ENCODE measurements at regions not wholly inside any gene's neighbourhood (a gene's known extent, or its start where the extent isn't known, plus 50 kb on each side); places are given as distances from the start of the nearest gene placed in this dataset.
"Not testable (repeated sequence)": the region's sequence is repeated elsewhere in the genome, so short reads cannot be mapped to it uniquely, and the experiment has no call there.

DNA sequence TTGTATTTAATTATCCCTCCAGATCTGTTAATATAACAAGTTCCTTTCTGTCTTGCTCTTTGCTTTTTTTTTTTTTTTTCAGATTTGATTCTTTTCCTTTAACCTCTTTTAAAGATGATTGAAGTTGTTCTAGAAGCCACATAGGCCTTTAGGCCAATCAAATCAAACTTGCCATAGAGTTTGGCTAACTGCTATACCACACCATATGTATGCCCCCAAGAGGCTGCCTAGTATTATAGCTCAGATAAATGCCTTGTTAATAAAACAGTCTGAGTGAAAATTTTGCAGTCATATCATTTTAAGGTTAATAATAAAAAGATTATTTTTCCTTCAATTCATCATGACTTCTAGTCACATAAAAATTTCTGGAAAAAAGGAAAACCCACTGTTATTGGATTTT lies 696.0 kb upstream of the CHRM3 start:
- POLR2A ChIA-PET: no interaction called here
- CTCF ChIA-PET: no interaction called here
- no peak for DNase-seq (ENCODE audit: extremely low spot score)
- TF ChIP-seq, protein P1, sequence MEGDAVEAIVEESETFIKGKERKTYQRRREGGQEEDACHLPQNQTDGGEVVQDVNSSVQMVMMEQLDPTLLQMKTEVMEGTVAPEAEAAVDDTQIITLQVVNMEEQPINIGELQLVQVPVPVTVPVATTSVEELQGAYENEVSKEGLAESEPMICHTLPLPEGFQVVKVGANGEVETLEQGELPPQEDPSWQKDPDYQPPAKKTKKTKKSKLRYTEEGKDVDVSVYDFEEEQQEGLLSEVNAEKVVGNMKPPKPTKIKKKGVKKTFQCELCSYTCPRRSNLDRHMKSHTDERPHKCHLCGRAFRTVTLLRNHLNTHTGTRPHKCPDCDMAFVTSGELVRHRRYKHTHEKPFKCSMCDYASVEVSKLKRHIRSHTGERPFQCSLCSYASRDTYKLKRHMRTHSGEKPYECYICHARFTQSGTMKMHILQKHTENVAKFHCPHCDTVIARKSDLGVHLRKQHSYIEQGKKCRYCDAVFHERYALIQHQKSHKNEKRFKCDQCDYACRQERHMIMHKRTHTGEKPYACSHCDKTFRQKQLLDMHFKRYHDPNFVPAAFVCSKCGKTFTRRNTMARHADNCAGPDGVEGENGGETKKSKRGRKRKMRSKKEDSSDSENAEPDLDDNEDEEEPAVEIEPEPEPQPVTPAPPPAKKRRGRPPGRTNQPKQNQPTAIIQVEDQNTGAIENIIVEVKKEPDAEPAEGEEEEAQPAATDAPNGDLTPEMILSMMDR (IDR thresholded peaks at IDR 0.05; ENCODE audit: control extremely low read depth, extremely low read depth, low read depth, missing control alignments): no peak

DNA sequence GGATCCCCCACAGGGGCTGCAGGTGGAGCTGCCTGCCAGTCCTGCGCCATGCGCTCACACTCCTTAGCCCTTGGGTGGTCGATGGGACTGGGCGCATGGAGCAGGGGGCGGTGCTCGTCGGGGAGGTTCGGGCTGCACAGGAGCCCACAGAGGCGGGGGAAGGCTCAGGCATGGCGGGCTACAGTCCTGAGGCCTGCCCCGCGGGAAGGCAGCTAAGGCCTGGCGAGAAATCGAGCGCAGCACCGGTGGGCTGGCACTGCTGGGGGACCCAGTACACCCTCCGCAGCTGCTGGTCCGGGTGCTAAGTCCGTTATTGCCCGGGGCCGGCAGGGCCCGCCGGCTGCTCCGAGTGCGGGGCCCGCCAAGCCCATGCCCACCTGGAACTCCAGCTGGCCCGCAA lies 701.8 kb upstream of the CHRM3 start:
- POLR2A ChIA-PET; DNase-seq (ENCODE audit: extremely low spot score); CTCF ChIA-PET: not testable (repeated sequence)

DNA sequence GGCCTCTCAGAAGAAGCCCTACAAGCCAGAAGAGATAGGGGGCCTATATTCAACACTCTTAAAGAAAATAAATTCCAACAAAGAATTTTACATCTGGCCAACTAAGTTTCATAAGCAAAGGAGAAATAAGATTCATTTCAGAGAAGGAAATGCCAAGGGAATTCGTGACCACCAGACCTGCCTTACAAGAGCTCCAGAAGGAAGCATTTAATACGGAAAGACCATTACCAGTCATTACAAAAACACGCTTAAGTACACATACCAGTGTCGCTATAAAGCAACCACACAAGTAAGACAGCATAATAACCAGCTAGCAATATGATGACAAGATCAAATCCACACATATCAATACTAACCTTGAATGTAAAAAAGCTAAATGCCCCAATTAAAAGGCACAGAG lies 704.9 kb upstream of the CHRM3 start:
- ChIA-PET POLR2A (no interaction called here), CTCF (no interaction called here)
- no peak for DNase-seq (ENCODE audit: extremely low spot score)

DNA sequence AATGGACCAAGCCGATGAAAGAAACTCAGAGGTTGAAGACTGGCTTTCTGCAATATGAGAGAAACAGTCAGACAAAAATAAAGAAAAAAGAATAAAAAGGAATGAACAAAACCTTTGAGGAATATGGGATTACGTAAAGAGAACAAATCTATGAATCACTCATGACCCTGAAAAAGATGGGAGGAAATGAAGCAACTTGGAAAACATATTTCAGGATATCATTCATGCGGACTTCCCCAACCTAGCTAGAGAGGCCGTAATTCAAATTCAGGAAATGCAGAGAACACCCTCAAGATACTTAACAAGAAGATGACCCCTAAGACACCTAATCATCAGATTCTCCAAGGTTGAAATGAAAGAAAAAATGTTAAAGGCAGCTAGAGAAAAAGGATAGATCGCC lies 705.3 kb upstream of the CHRM3 start:
- POLR2A ChIA-PET: no interaction called here
- CTCF ChIA-PET: no interaction called here
- TF ChIP-seq, protein P1 (IDR thresholded peaks at IDR 0.05; ENCODE audit: control extremely low read depth, extremely low read depth, low read depth, missing control alignments): no peak
- DNase-seq (ENCODE audit: extremely low spot score): no peak

More for the DNA sequence above, 704.9 kb upstream of the CHRM3 start:
- TF ChIP-seq, protein P1 (IDR thresholded peaks at IDR 0.05; ENCODE audit: control extremely low read depth, extremely low read depth, low read depth, missing control alignments): no peak

DNA sequence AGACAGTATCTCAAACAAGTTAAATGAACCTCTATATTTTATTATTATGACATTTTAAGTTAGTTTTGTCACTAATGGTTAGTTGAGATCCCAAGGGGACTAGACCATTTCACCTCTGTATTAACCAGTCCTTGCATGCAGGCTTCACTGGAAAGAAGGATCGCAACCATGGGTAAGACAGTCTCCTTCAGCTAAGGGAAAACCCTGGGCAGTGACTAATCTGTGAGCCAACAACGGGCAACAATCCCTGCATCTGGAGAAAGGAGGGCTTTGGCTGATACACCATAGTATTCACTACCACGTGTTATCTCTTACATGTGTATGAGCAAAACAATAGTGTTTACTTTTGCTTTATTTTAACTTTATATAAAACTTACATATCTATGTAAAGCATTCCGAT lies 708.8 kb upstream of the CHRM3 start:
- ChIA-PET POLR2A (no interaction called here), CTCF (no interaction called here)
- no peak for DNase-seq (ENCODE audit: extremely low spot score)
- TF ChIP-seq, protein P1 (IDR thresholded peaks at IDR 0.05; ENCODE audit: control extremely low read depth, extremely low read depth, low read depth, missing control alignments): no peak

DNA sequence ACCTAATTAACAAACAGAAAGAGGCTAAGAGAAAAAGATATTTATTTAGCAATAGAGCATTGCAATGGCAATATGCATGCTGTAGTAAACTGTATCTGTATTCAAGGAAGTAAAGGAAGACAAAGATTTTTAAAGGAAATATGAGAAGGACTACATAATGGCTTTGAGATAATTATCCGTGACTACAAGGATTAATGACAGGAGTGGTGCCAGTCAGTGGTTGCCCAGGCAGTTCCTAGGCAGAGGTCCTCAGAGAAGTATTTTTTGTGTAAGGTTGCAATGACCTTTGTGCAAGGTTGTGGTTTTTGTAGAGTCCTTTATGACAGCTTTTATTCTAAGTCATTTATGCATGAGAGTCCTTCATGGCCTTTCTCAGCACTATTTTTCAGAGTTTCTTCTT lies 711.1 kb upstream of the CHRM3 start:
- no peak for DNase-seq (ENCODE audit: extremely low spot score)
- TF ChIP-seq, protein P1 (IDR thresholded peaks at IDR 0.05; ENCODE audit: control extremely low read depth, extremely low read depth, low read depth, missing control alignments): no peak
- ChIA-PET CTCF (no interaction called here), POLR2A (no interaction called here)

DNA sequence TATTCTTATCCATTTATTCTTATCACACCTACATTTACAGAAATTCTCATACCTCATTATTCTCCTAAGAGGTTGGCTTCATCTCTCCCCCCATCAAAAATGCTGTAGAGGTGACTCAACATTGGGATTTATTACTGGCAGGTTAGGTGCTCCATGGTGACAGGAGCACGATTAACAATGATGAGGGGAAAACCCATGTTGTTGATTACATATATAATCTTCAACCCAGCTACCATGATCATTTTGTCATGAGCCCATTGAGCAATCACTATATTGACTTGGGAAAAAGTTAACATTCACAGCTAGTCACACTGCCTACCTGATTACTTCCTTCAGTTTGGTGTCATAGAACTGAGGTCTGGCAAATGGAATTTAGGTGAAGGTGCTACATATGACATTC lies 712.1 kb upstream of the CHRM3 start:
- POLR2A ChIA-PET: no interaction called here
- TF ChIP-seq, protein P1 (IDR thresholded peaks at IDR 0.05; ENCODE audit: control extremely low read depth, extremely low read depth, low read depth, missing control alignments): no peak
- DNase-seq (ENCODE audit: extremely low spot score): no peak
- CTCF ChIA-PET: interaction anchor here (1.1 kb wide), 1 partner anchor 11 kb away, joined by 3 read pairs; no protein-coding TSS in a partner anchor
